ENCODE measurements at regions not wholly inside any gene's neighbourhood (a gene's known extent, or its start where the extent isn't known, plus 50 kb on each side); places are given as distances from the start of the nearest gene placed in this dataset.

DNA sequence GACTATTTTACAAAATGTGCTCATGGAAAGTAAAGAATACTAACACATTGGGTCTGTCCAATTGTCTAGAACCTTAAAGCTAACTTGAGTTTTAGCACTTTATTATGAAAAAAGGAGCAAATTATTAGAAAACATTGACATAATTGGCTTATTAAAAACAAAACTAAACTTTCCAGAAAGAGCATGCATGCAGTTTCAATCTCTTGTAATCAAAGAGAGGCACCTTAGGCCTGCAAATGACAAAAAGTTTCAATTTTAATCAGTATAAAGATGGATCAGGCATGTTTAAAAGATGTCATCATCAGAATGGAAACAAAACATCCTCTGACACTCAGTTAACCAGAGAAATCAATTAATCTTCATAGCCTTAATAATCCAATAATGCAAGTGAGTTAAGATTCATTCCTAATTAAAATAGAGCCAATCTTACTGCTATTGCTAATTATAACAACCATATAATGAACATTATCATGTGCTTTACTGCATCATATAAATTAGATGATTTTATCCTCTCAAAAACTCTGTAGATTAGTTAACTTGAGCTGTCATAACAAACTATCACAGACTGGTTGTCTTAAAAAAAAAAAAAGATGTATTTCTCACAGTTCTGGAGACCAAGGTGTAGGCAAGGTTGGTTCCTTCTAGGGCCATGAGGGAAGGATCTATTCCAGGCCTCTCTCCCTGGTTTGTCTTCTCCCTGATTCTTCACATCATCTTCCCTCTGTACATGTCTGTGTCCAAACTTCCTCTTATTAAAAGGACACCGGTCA lies 131.4 kb downstream of the RPAP3 start:
- TF ChIP-seq POLR2A (IDR thresholded peaks at IDR 0.05), result no peak
- TF ChIP-seq, protein P1, sequence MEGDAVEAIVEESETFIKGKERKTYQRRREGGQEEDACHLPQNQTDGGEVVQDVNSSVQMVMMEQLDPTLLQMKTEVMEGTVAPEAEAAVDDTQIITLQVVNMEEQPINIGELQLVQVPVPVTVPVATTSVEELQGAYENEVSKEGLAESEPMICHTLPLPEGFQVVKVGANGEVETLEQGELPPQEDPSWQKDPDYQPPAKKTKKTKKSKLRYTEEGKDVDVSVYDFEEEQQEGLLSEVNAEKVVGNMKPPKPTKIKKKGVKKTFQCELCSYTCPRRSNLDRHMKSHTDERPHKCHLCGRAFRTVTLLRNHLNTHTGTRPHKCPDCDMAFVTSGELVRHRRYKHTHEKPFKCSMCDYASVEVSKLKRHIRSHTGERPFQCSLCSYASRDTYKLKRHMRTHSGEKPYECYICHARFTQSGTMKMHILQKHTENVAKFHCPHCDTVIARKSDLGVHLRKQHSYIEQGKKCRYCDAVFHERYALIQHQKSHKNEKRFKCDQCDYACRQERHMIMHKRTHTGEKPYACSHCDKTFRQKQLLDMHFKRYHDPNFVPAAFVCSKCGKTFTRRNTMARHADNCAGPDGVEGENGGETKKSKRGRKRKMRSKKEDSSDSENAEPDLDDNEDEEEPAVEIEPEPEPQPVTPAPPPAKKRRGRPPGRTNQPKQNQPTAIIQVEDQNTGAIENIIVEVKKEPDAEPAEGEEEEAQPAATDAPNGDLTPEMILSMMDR (IDR thresholded peaks at IDR 0.05), result no peak
- H3K9me3 ChIP-seq, result no peaks in the 10 kb centered on the region
- WGBS, 2 donors, result 81 to 89% methylated on average over 1 of the region's 1 CpG
- no peaks in the 10 kb centered on the region for H3K36me3 ChIP-seq
- H3K4me1 ChIP-seq, result no peaks in the 10 kb centered on the region
- H3K27me3 ChIP-seq, result no peaks in the 10 kb centered on the region
- H3K27ac ChIP-seq, result no peak overlapping the region
- intact Hi-C loops (cut with DNase I), result no loop called here
- H3K4me3 ChIP-seq (replicated peaks in 1 of 3), result no peak overlapping the region
- DNase-seq, result no peak

DNA sequence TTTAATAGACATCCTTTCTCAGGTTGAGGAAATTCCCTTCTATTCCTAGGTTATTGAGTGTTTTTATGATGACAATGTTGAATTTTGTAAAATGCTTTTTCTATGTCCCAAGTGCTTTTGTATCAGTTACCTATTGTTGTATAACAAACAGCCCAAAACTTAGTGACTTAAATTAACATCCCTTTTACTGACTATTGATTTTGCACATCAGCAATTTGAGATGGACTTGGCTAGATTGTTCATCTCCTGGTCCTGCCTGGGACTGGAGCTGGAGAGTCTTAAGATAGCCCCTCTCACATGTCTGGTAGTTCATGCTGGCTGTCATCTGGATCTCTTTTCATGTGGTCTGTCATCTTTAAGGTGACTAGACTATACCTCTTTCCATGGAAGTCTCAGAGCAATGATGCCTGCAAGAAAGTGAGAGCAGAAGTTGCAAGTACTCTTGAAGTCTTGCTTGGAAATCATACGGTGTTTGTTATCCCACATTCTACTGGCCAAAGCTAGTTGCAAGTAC lies 132.6 kb downstream of the RPAP3 start:
- no peaks in the 10 kb centered on the region for H3K36me3 ChIP-seq
- H3K4me1 ChIP-seq, result no peaks in the 10 kb centered on the region
- TF ChIP-seq POLR2A (IDR thresholded peaks at IDR 0.05), result no peak
- TF ChIP-seq, protein P1 (IDR thresholded peaks at IDR 0.05), result no peak
- 68 to 79% methylated on average over 1 of the region's 1 CpG for WGBS, 2 donors
- no peak overlapping the region for H3K4me3 ChIP-seq (replicated peaks in 1 of 3)
- intact Hi-C loops (cut with DNase I), result no loop called here
- no peak for DNase-seq
- no peaks in the 10 kb centered on the region for H3K27me3 ChIP-seq
- H3K27ac ChIP-seq, result no peak overlapping the region
- no peaks in the 10 kb centered on the region for H3K9me3 ChIP-seq

GRCh38 chr12:47570151-47570550 lies 135.7 kb downstream of the RPAP3 start:
- no peaks in the 10 kb centered on the region for H3K4me1 ChIP-seq
- no peaks in the 10 kb centered on the region for H3K36me3 ChIP-seq
- TF ChIP-seq, protein P1 (IDR thresholded peaks at IDR 0.05), result no peak
- TF ChIP-seq POLR2A (IDR thresholded peaks at IDR 0.05), result no peak
- H3K27ac ChIP-seq, result no peak overlapping the region
- H3K4me3 ChIP-seq (replicated peaks in 1 of 3), result no peak overlapping the region
- WGBS, 2 donors, result 81 to 86% methylated on average over 3 of the region's 3 CpGs
- H3K27me3 ChIP-seq, result no peaks in the 10 kb centered on the region
- intact Hi-C loops (cut with DNase I), result no loop called here
- no peaks in the 10 kb centered on the region for H3K9me3 ChIP-seq
- DNase-seq, result no peak

DNA sequence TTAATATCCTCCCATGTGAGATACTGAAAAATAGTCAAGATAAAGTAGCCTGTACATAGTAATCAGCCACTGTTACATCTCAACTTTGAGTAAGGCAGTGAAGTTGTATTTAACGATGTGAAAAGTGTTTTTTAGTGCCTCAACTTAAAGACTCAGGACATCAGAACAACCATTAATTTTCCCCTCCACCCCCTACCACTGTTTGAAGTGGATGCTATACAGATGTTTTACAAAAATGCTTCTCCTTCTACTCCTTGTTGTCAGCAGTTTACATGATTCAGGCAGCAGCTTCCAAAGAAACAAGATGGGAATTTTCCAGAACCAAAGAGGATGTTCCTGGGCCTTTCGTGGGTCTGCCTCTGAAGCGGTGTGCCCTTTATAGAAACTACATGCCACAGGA lies 143.6 kb downstream of the RPAP3 start:
- WGBS, 2 donors, result 73 to 78% methylated on average over 3 of the region's 3 CpGs
- no peak for DNase-seq
- Histone ChIP-seq H3K4me3 (replicated peaks in 1 of 3) (no peak overlapping the region), H3K27ac (no peak overlapping the region), H3K27me3 (no peaks in the 10 kb centered on the region), H3K4me1 (no peaks in the 10 kb centered on the region), H3K36me3 (no peaks in the 10 kb centered on the region), H3K9me3 (no peaks in the 10 kb centered on the region)
- intact Hi-C loops (cut with DNase I), result no loop called here
- TF ChIP-seq, protein P1 (IDR thresholded peaks at IDR 0.05), result no peak
- no peak for TF ChIP-seq POLR2A (IDR thresholded peaks at IDR 0.05)

- Histone ChIP-seq H3K4me3 (replicated peaks in 1 of 3) (no peak overlapping the region), H3K4me1 (no peaks in the 10 kb centered on the region), H3K27me3 (no peaks in the 10 kb centered on the region), H3K9me3 (no peaks in the 10 kb centered on the region), H3K36me3 (no peaks in the 10 kb centered on the region), H3K27ac (no peak overlapping the region)
- intact Hi-C loops (cut with DNase I), result no loop called here
- WGBS, 2 donors, result 78 to 86% methylated on average over 2 of the region's 2 CpGs
- no peak for TF ChIP-seq POLR2A (IDR thresholded peaks at IDR 0.05)
- TF ChIP-seq, protein P1 (IDR thresholded peaks at IDR 0.05), result no peak
- no peak for DNase-seq
Measured at GRCh38 chr12:47561746-47562145, 144.1 kb downstream of the RPAP3 start.
